K562 (cell line): ENCODE measurements at regions not wholly inside any gene's neighbourhood (a gene's known extent, or its start where the extent isn't known, plus 50 kb on each side); places are given as distances from the start of the nearest gene placed in this dataset.

Source experiments
- ATAC-seq: fragments of 200-7000 bp; cut with Tn5 transposase; 3 replicates; pipeline ENCODE4 v1.9.1; 2020; ENCODE audit warnings: moderate library complexity
- BruUV-seq: library from RNA; stranded (reverse); fragments of 400-500 nt; replicated peaks from 2 replicates; lab custom pipeline; 2021; lab: Mats Ljungman, UMichigan
- CTCF ChIA-PET: fragments of 300-600 bp; formaldehyde crosslinking; extraction: SDS; loops from one replicate; lab custom pipeline; 2021; ENCODE audit warnings: low intra/inter-chr PET ratio; lab: Yijun Ruan, JAX
- POLR2A ChIA-PET: fragments of 300-600, 350-650 bp; sonication (Branson Sonifier 250); formaldehyde crosslinking; extraction: SDS; loops from one replicate; lab custom pipeline; 2021; ENCODE audit warnings: antibody characterized with exemption, inconsistent platforms; lab: Yijun Ruan, JAX
- DNase-seq, 4 experiments: peaks; one replicate each; pipeline versions ENCODE4 v3.0.0 to v3.0.0-alpha.2; 2011 to 2018; ENCODE audit warnings: low spot score in 3 of 4, mixed read lengths in 3 of 4; ENCODE audit errors: extremely low read depth in 1 of 4
- FAIRE-seq: peaks from 2 replicates; lab custom pipeline; 2011; peaks lifted over from hg19 to GRCh38; lab: Jason Lieb, UNC
- H2AFZ ChIP-seq: 2 replicates; pipeline ENCODE4 v1.6.0; 2011; ENCODE audit warnings: low read depth, low read length, control low read depth, inconsistent platforms
- H3K27ac ChIP-seq: fragments of 200-600 bp; 3 replicates; pipeline ENCODE4 v1.8.0; 2011; ENCODE audit warnings: low read depth, mild to moderate bottlenecking, control low read depth, inconsistent platforms, low read length, moderate library complexity, mixed read lengths; ENCODE audit errors: extremely low read depth
- H3K27me3 ChIP-seq, 2 experiments: fragments of 300-600 bp in 1 of 2; 2 replicates in 1 of 2; 3 replicates in 1 of 2; pipeline versions ENCODE4 v1.6.0 to v1.8.0; 2011; ENCODE audit warnings: inconsistent platforms in 2 of 2, low read length in 2 of 2, mild to moderate bottlenecking in 1 of 2, mixed read lengths in 1 of 2, moderate library complexity in 1 of 2; ENCODE audit not compliant: control insufficient read depth in 2 of 2, insufficient read depth in 2 of 2
- H3K36me3 ChIP-seq: fragments of 300-600 bp; 3 replicates; pipeline ENCODE4 v1.8.0; 2011; ENCODE audit warnings: mild to moderate bottlenecking, low read length, inconsistent platforms; ENCODE audit not compliant: control insufficient read depth, insufficient read depth
- H3K4me1 ChIP-seq, 2 experiments: fragments of 200-600 bp in 1 of 2; replicated peaks in 1 of 2; 2 replicates in 1 of 2; 3 replicates in 1 of 2; pipeline versions ENCODE4 v1.5.1 to v1.8.0; 2011; ENCODE audit warnings: inconsistent platforms in 2 of 2, low read length in 2 of 2, mild to moderate bottlenecking in 1 of 2, mixed read lengths in 1 of 2, moderate library complexity in 1 of 2; ENCODE audit not compliant: control insufficient read depth in 2 of 2, insufficient read depth in 2 of 2
- H3K4me2 ChIP-seq: 2 replicates; pipeline ENCODE4 v1.6.1; 2011; ENCODE audit warnings: low read length, control low read depth, inconsistent platforms, mixed read lengths; ENCODE audit not compliant: insufficient read depth
- H3K4me3 ChIP-seq: fragments of 200-600 bp; sonication (generic), shearing (Covaris generic); 2 replicates; pipeline ENCODE4 v1.5.1; 2016; ENCODE audit warnings: control low read depth, inconsistent platforms
- H3K79me2 ChIP-seq: fragments of 200-600 bp; 3 replicates; pipeline ENCODE4 v1.8.0; 2011; ENCODE audit warnings: low read length, inconsistent platforms; ENCODE audit not compliant: control insufficient read depth, insufficient read depth
- H3K9ac ChIP-seq, 2 experiments: 2 replicates each; pipeline versions ENCODE4 v1.6.0 to v1.6.1; 2011; ENCODE audit warnings: low read depth in 2 of 2, low read length in 2 of 2, control low read depth in 1 of 2, inconsistent platforms in 1 of 2, mild to moderate bottlenecking in 1 of 2, mixed read lengths in 1 of 2; ENCODE audit not compliant: insufficient read depth in 1 of 2
- H3K9me1 ChIP-seq: one replicate; pipeline ENCODE4 v1.6.0; 2011; ENCODE audit warnings: inconsistent platforms, mild to moderate bottlenecking, low read length, moderate library complexity; ENCODE audit not compliant: control insufficient read depth, insufficient read depth
- H3K9me3 ChIP-seq: replicated peaks from 2 replicates; pipeline ENCODE4 v1.5.1; 2011; ENCODE audit warnings: low read depth, low read length, inconsistent platforms; ENCODE audit not compliant: control insufficient read depth, insufficient read depth
- H4K20me1 ChIP-seq: replicated peaks from 2 replicates; pipeline ENCODE4 v1.6.1; 2011; ENCODE audit warnings: low read length, inconsistent platforms, mixed read lengths; ENCODE audit not compliant: control insufficient read depth, insufficient read depth
- ATF7 ChIP-seq: fragments of 450-650 bp; IDR thresholded peaks from 2 replicates; pipeline ENCODE4 v1.7.1; 2014; ENCODE audit warnings: mild to moderate bottlenecking, moderate library complexity
- BRF1 ChIP-seq: IDR thresholded peaks from 3 replicates; pipeline ENCODE4 v1.6.1; 2011; ENCODE audit warnings: borderline replicate concordance, mild to moderate bottlenecking; ENCODE audit not compliant: insufficient read length; ENCODE audit errors: extremely low read depth
- CREB5 ChIP-seq: fragments of 250-450 bp; sonication (Bioruptor Pico); IDR thresholded peaks from 2 replicates; pipeline ENCODE4 v1.5.0; 2020; ENCODE audit warnings: mild to moderate bottlenecking
- CREBBP ChIP-seq: IDR thresholded peaks from one replicate; pipeline ENCODE4 v1.6.1; 2012; ENCODE audit warnings: low read depth, mild to moderate bottlenecking, control low read depth, inconsistent platforms, low read length
- HDGF ChIP-seq: fragments of 450-650 bp; IDR thresholded peaks from 2 replicates; pipeline ENCODE4 v1.6.1; 2016
- NEUROD1 ChIP-seq: fragments of 150-350 bp; IDR thresholded peaks from 2 replicates; pipeline ENCODE4 v1.6.1; 2014; ENCODE audit warnings: borderline replicate concordance, low read length, low read depth; ENCODE audit not compliant: partially characterized antibody
- SFPQ ChIP-seq: fragments of 200-400 bp; formaldehyde crosslinking; IDR thresholded peaks from 2 replicates; pipeline ENCODE4 v1.6.1; 2017; ENCODE audit warnings: mild to moderate bottlenecking, low read depth, low read length, moderate library complexity
- SNRNP70 ChIP-seq: fragments of 200-400 bp; formaldehyde crosslinking; optimal IDR thresholded peaks from 2 replicates; pipeline ENCODE3; 2017; ENCODE audit warnings: low read depth, low read length
- SP1 ChIP-seq: sonication (generic); formaldehyde crosslinking; IDR thresholded peaks from 2 replicates; pipeline ENCODE4 v1.8.1; 2022; ENCODE audit warnings: mild to moderate bottlenecking, missing genetic modification reagents
- ZNF75A ChIP-seq: fragments of 450-650 bp; formaldehyde crosslinking; IDR thresholded peaks from 2 replicates; pipeline ENCODE4 v1.4.0; 2020; ENCODE audit warnings: mild to moderate bottlenecking
- WGBS: fragments of 100-300 bp; shearing (Covaris generic); methylation state at CpG from one replicate; pipeline ENCODE4 v1.1.6; 2016; ENCODE audit warnings: low coverage, mixed read lengths; ENCODE audit not compliant: insufficient coverage; ENCODE audit errors: missing lambda C conversion rate; 5-methylcytosine and 5-hydroxymethylcytosine counted together
- in situ Hi-C: fragments of 300-500 bp; cut with MboI; formaldehyde crosslinking; loops from 4 replicates; pipeline ENCODE4 v1.15.0; 2018; ENCODE audit warnings: inconsistent platforms, mixed read lengths
- intact Hi-C: fragments of 100-400 bp; cut with micrococcal nuclease; formaldehyde crosslinking; loops from 2 replicates; pipeline ENCODE4 v1.14.2; 2022
- TF ChIP-seq, protein P1 (sequence below): IDR thresholded peaks from 2 replicates; pipeline ENCODE4 v1.6.1; 2011; ENCODE audit warnings: borderline replicate concordance, low read depth, mild to moderate bottlenecking, moderate library complexity, low read length; ENCODE audit not compliant: insufficient read depth, poor library complexity, severe bottlenecking

DNA sequence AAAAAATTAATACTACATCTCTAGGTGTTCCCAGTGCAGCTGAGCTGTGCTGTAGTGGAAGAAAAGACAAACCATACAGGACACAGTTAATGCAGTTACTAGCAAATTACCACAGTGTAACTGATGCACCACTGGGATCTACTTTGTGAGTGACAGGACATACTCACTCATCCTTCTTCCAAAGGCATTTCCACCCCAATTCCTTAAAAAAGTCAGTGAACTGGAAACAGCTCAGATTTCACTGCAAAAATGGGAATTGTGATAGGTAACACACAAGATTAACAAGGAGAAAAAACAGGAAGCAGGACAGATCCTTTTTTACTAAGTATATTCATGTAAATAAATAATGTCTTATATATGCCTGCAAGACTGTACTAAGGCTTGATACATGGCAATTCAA lies 109.6 kb downstream of the DMAC1 start:
- Histone ChIP-seq H3K4me2 (no peak overlapping the region), H3K79me2 (no peaks in the 10 kb centered on the region)
- intact Hi-C loops = no loop called here
- TF ChIP-seq BRF1 (no peak), ZNF75A (no peak), ATF7 (no peak), CREBBP (no peak)
- TF ChIP-seq, all 486 proteins: peak for 0
- H3K4me3 ChIP-seq = no peak overlapping the region
- no peak overlapping the region for H3K27ac ChIP-seq
- ATAC-seq (no peak), DNase-seq (no peak), FAIRE-seq (no peak)
- no peak overlapping the region for H3K9ac ChIP-seq
- ChIA-PET POLR2A (no interaction called here), CTCF (no interaction called here)
- in situ Hi-C loops = no loop called here
- H2AFZ ChIP-seq = no peak overlapping the region
- BruUV-seq = no TSS peak
- H3K9me3 ChIP-seq = no peaks in the 10 kb centered on the region
- H3K27me3 ChIP-seq = no peaks in the 10 kb centered on the region
- H3K9me1 ChIP-seq = no peaks in the 10 kb centered on the region
- H3K36me3 ChIP-seq = no peaks in the 10 kb centered on the region
- H4K20me1 ChIP-seq = no peaks in the 10 kb centered on the region
- no peaks in the 10 kb centered on the region for H3K4me1 ChIP-seq

DNA sequence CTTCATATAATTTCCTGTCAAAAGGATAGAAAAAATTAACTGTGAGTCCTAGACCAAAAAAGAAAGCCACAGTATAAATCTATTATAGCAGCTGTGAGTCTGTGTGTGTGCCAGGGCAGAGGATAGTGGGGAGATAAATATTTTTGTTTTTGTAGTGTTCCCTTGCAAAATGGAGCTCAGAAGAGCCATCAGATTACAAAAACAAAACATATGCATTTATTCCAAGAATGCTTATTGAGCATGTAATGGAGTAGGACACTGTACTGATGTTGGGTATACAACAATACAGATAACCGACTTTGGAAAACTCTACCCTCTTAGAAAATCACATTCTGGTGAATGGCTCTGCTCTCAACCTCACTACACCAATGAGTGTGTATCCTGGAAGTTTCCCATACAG lies 111.0 kb downstream of the DMAC1 start:
- Histone ChIP-seq H2AFZ (no peak overlapping the region), H3K9ac (no peak overlapping the region), H3K4me1 (no peaks in the 10 kb centered on the region), H3K36me3 (no peaks in the 10 kb centered on the region), H3K9me3 (no peaks in the 10 kb centered on the region), H3K27me3 (no peaks in the 10 kb centered on the region), H3K4me2 (no peak overlapping the region), H3K79me2 (no peaks in the 10 kb centered on the region), H3K9me1 (no peaks in the 10 kb centered on the region), H3K4me3 (no peak overlapping the region), H4K20me1 (no peaks in the 10 kb centered on the region), H3K27ac (no peak overlapping the region)
- WGBS = 0% methylated on average over 1 of the region's 1 CpG
- FAIRE-seq (no peak), DNase-seq (no peak), ATAC-seq (no peak)
- intact Hi-C loops = no loop called here
- CTCF ChIA-PET = no interaction called here
- in situ Hi-C loops = no loop called here
- BruUV-seq = no TSS peak
- POLR2A ChIA-PET = no interaction called here
- no peak for TF ChIP-seq HDGF
- no peak for TF ChIP-seq NEUROD1
- TF ChIP-seq, protein P1, sequence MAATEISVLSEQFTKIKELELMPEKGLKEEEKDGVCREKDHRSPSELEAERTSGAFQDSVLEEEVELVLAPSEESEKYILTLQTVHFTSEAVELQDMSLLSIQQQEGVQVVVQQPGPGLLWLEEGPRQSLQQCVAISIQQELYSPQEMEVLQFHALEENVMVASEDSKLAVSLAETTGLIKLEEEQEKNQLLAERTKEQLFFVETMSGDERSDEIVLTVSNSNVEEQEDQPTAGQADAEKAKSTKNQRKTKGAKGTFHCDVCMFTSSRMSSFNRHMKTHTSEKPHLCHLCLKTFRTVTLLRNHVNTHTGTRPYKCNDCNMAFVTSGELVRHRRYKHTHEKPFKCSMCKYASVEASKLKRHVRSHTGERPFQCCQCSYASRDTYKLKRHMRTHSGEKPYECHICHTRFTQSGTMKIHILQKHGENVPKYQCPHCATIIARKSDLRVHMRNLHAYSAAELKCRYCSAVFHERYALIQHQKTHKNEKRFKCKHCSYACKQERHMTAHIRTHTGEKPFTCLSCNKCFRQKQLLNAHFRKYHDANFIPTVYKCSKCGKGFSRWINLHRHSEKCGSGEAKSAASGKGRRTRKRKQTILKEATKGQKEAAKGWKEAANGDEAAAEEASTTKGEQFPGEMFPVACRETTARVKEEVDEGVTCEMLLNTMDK = no peak
- no peak for TF ChIP-seq SNRNP70
- no peak for TF ChIP-seq SFPQ
- no peak for TF ChIP-seq SP1
- TF ChIP-seq CREB5 (CRISPR knock-in tag) = no peak
